GM21619 (cell line): ENCODE measurements at regions not wholly inside any gene's neighbourhood (a gene's known extent, or its start where the extent isn't known, plus 50 kb on each side); places are given as distances from the start of the nearest gene placed in this dataset.
A peak's percentile ranks its signal among the peaks of the same experiment; 100 is the strongest.

Experiments used
- ATAC-seq: cut with Tn5 transposase; IDR thresholded peaks from one replicate; pipeline ENCODE4 v1.9.1; 2021; ENCODE audit not compliant: unreplicated experiment

GRCh38 chr7:88700725-88701124 lies 58.8 kb upstream of the ZNF804B start:
- ATAC-seq = no peak

GRCh38 chr7:88694207-88694606 lies 65.3 kb upstream of the ZNF804B start:
- no peak for ATAC-seq

- no peak for ATAC-seq
Observed at GRCh38 chr7:88693131-88693530, 66.4 kb upstream of the ZNF804B start.

- no peak for ATAC-seq
Observed at GRCh38 chr7:88692493-88692892, 67.0 kb upstream of the ZNF804B start.

GRCh38 chr7:88689821-88690220 lies 69.7 kb upstream of the ZNF804B start:
- no peak for ATAC-seq

- no peak for ATAC-seq
Observed at GRCh38 chr7:88688222-88688621, 71.3 kb upstream of the ZNF804B start.

DNA sequence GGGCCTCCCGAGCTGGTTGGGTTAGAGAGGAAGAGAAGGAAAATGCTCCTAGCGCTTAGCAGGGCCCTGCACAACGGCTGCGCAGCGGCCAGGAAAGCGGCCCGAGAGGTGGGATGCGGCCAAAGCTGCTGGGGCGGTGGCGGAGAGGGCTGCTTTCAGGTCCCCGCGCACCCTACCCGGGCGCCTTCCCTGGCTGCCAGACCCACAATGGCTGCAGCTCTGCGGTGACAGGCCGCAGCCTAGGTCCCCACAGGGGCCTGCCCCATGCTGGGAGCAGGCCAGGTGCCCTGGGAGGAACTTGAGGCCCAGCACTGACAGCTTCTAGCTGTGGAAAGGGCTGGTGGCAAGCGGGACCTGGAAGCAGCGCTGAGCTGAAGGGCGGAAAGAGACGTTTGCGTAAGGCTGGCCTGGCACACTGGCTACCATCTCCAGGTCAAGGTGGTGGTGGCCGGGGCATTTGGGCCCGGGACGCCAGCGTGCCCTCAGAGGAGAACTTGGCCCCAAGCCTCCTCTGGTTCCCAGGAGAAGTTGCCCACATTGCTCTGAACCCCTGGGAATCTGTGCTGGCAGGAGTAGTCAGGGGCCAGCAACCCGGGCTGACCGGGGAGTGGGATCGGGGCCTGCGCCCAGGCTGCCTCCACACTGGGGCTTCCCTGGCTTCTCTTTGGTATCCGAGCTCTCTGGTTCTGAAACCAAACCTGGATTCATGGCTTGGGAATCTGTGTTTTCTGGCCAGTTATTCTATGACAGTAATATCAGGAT lies 72.9 kb upstream of the ZNF804B start:
- ATAC-seq = no peak

- no peak for ATAC-seq
Observed at GRCh38 chr7:88681682-88682081, 77.8 kb upstream of the ZNF804B start.

DNA sequence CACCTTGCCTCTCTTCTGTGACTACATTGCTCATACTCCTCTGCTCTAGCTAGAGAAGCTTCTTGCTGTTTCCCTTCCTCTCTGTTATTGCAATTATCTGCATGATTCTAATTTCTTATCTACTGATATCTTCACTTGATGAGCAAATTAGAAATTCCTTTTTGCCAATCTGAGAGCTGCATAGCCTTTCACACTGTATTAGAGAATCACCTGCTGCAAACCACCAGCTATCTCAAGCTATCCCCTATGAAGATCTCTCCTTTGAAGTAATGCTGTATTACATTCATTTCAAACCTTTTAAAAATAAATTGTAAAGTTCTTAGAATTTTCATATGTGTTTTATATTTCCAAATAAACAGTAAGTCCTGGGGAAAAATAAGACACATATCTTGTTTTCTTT lies 89.0 kb upstream of the ZNF804B start:
- ATAC-seq = peak; percentile 20

GRCh38 chr7:88669913-88670312 lies 89.6 kb upstream of the ZNF804B start:
- peak; percentile 52 for ATAC-seq

DNA sequence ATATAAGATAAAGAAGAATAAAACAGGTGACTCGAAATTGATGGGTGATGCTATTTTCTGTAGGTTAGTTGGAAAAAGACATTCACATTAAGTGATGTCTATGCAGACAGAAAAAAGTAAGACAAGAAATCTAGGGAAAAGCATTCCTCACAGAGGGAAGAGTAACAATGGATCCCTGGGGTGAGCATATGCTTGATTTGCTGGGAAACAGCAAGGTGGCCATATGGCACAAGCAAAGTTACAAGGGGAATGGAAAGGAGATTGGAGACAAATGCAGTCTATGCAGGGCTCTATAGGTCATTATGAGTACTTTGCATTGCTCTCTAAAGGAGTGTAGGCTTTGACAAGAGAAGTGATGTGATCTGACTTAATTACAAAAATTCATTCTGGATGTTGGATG lies 90.9 kb upstream of the ZNF804B start:
- ATAC-seq = no peak

DNA sequence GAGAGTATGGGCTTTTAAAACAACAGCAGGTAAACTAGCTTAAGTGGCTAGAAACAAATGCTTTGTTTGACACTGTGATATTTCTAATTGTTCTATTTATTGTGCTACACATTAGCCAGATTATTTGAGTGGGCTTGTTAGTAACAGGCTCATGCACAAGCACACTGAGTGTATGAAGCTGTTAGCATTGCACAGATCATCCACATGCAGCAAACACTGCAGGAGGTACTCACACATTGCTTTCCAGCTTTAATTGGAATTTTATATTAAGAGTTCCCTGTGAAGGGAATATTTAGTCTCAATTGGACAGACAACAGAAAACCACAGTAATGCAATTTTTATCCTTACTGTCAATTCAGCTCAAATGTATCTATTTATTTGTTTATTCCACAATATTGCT lies 92.9 kb upstream of the ZNF804B start:
- ATAC-seq = no peak

GRCh38 chr7:88665892-88666514 lies 93.5 kb upstream of the ZNF804B start:
- ATAC-seq = no peak

GRCh38 chr7:88664630-88665233 lies 94.8 kb upstream of the ZNF804B start:
- ATAC-seq = no peak

DNA sequence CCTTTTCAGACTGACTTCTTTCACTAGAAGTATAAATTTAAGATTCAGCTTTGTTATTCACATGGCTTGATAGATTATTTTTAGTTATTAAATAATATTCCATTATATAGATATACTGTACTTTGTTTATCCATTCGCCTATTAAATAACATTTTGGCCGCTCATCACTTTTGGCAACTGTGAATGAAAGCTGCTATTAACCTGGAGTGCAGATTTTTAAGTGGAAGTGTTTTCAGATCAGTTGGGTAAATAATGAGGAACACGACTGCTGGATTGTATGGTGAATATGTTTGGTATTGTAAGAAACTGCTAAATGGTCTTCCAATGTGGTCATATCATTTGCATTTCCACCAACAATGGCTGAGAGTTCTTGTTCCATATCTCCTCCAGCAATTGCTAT lies 97.6 kb upstream of the ZNF804B start:
- ATAC-seq = no peak

DNA sequence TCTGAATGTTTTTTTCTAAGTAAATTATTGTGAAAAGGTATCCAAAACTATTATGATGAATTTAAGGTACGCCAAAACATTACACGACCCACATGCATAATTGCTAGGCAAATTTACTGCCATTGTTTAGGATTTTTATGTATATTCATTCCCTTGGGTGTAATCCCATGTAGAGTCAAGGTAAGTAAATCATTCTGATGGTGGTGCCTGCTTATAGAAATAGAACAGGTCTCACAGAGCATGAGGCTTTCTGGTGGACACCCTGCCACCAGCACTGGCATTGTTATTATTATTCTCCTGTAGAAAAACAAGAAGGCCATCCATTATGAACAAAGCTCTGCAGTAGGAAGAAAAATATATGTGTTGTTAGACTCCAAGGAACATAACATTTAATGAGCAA lies 111.7 kb upstream of the ZNF804B start:
- ATAC-seq = no peak

- no peak for ATAC-seq
Observed at GRCh38 chr7:88638583-88638982, 120.9 kb upstream of the ZNF804B start.

DNA sequence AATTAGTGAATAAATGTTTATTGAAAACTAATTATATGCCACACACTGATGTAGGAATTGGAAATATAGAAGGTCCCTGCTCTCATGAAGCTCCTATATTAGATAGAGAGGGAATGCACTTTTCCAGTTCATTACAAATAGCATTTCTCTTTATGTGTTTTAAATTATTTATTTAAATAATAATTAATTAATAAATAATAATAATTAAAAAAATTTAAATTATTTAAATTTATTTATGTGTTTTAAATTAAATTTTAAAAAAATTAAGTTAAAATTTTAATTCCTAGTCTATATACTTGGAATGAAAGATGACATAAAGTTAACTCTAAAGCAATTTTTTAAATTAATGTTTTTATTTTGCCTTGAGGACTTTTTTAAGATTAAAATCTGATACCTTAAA lies 121.7 kb upstream of the ZNF804B start:
- ATAC-seq = no peak

- ATAC-seq = no peak
Observed at GRCh38 chr7:88635149-88635548, 124.4 kb upstream of the ZNF804B start.

DNA sequence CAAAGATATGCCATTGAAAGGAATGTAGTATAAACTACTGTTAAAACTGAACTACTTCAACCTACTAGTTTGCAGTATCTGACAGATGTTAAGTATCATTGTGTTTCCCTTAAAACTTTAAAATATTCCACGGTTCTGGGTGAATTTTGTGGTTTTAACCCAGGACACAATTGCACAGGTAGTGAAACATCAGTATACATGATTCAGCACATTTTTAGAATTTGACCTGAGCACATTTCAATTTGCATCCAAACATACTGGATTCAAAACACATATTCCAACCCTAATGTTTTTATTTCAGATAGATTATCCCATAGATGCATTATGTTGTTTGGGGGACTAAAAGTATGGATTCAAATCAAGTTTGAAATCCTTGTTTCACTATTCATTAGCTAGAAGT lies 129.9 kb upstream of the ZNF804B start:
- ATAC-seq = no peak

GRCh38 chr7:88628363-88629085 lies 131.0 kb upstream of the ZNF804B start:
- ATAC-seq = peak; percentile 100

DNA sequence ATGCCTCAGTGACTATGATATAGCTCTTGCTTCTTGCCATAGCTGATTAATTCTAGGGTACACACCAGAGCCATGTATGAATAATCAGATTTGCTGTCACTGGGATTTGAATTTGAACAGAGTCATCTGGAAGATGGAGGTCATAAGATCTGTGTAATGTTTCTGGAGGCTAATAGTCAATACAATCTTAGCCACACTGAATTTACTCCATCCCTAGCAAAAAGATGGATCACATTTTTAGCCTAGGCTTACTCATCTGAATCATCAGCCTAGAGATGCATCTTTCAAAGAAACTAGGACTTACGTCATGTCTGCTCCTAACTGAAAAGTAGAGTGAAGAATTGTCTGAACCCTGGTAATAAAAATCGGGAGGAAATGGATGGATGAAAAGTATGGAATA lies 142.3 kb upstream of the ZNF804B start:
- ATAC-seq = no peak
